ENCODE measurements at regions not wholly inside any gene's neighbourhood (a gene's known extent, or its start where the extent isn't known, plus 50 kb on each side); places are given as distances from the start of the nearest gene placed in this dataset.

GRCh38 chr13:44158098-44158521, 215.5 kb upstream of the SERP2 start:
- no peak overlapping the region for H3K4me3 ChIP-seq (replicated peaks in 1 of 2; ENCODE audit: low read depth in 2 of 2, low read length in 2 of 2)
- no peak for DNase-seq (ENCODE audit: low read depth in 2 of 2)
- no peak for TF ChIP-seq CTCF (IDR thresholded peaks at IDR 0.05; ENCODE audit: low read depth, low read length)

DNA sequence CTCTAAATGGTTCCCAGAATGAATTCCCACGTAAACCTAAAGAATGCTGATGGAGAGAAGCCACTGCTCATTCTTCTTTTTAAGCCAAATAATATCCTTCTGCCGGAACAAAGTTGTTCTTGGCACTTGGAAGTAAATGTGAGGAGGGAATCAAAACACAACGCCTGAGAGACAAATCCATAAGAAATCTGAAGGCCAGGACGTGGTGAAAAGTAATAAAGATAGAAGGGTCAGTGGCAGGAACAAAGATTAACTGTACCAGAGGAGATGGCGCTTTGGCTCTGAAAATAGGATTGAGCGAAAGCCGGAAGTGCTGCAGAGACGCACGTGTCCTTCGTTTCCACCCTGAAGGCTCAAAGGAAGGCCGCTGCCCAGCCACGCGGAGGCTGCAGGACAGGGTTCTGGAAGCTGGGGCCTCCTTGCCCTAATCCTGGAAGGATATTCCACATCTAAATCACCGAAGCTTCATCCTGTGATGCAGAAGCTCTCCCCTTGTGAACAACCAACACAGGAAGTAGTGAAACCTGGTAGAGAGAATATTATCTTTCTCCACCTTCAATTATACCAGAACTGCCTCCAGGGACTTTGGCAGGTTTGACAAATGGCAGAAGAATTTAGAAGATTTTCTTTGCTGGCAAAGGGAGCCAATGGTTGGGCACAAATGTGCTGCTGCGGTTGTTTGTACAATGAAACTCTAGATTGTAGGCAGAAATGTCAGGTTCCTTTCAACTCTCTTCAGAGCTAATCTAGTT, 214.6 kb upstream of the SERP2 start:
- no peak for TF ChIP-seq CTCF (IDR thresholded peaks at IDR 0.05; ENCODE audit: low read depth, low read length)
- H3K4me3 ChIP-seq (replicated peaks in 1 of 2; ENCODE audit: low read depth in 2 of 2, low read length in 2 of 2) = no peak overlapping the region
- peak in 1 of 2 donors; percentile 33 for DNase-seq (ENCODE audit: low read depth in 2 of 2)

GRCh38 chr13:44159633-44160279, 213.9 kb upstream of the SERP2 start:
- no peak for TF ChIP-seq CTCF (IDR thresholded peaks at IDR 0.05; ENCODE audit: low read depth, low read length)
- DNase-seq (ENCODE audit: low read depth in 2 of 2) = peak; percentile 22 to 35
- no peak overlapping the region for H3K4me3 ChIP-seq (replicated peaks in 1 of 2; ENCODE audit: low read depth in 2 of 2, low read length in 2 of 2)

GRCh38 chr13:44160591-44161191, 212.9 kb upstream of the SERP2 start:
- no peak for TF ChIP-seq CTCF (IDR thresholded peaks at IDR 0.05; ENCODE audit: low read depth, low read length)
- H3K4me3 ChIP-seq (replicated peaks in 1 of 2; ENCODE audit: low read depth in 2 of 2, low read length in 2 of 2) = no peak overlapping the region
- DNase-seq (ENCODE audit: low read depth in 2 of 2) = no peak

DNA sequence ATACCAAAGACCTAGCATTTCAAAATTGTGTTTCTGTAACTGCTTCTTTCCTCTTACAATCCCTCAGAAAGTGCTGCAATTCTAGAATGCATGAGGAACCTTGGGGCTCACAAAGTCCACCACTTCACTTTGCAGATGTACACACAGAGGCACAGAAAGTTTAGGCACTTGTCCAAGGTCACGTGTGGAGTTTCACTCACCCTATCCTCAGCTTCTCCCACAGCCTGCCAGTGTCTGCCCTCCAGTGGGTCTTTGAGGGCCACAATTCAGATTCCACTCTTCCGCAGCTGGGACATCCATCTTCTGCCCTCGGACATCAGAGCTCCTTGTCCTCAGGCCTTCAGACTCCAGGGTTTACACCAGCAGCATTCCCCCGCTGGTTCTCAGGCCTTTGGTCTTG, 210.5 kb upstream of the SERP2 start:
- no peak overlapping the region for H3K4me3 ChIP-seq (replicated peaks in 1 of 2; ENCODE audit: low read depth in 2 of 2, low read length in 2 of 2)
- no peak for DNase-seq (ENCODE audit: low read depth in 2 of 2)
- no peak for TF ChIP-seq CTCF (IDR thresholded peaks at IDR 0.05; ENCODE audit: low read depth, low read length)

- no peak for DNase-seq (ENCODE audit: low read depth in 2 of 2)
- no peak for TF ChIP-seq CTCF (IDR thresholded peaks at IDR 0.05; ENCODE audit: low read depth, low read length)
- H3K4me3 ChIP-seq (replicated peaks in 1 of 2; ENCODE audit: low read depth in 2 of 2, low read length in 2 of 2) = no peak overlapping the region
Observed at GRCh38 chr13:44165221-44165888, 208.3 kb upstream of the SERP2 start.

Data from cardiac fibroblast (primary cell).